Calu3 (cell line): ENCODE measurements at regions not wholly inside any gene's neighbourhood (a gene's known extent, or its start where the extent isn't known, plus 50 kb on each side); places are given as distances from the start of the nearest gene placed in this dataset.
A peak's percentile ranks its signal among the peaks of the same experiment; 100 is the strongest.

Experiments
- BruUV-seq: library from RNA; stranded (reverse); fragments of 400-500 nt; replicated peaks from 2 replicates; lab custom pipeline; 2021; lab: Mats Ljungman, UMichigan
- CTCF ChIA-PET: fragments of 300-600 bp; sonication (Branson Sonifier 250); formaldehyde crosslinking; loops from one replicate; lab custom pipeline; 2022; ENCODE audit warnings: antibody characterized with exemption; lab: Charles Lee
- DNase-seq: peaks from one replicate; pipeline ENCODE4 v3.0.0; 2022
- H3K27ac Mint-ChIP-seq: one replicate; pipeline ENCODE4 v1.8.0; 2022; ENCODE audit warnings: mixed read lengths; ENCODE audit not compliant: unreplicated experiment
- H3K27me3 Mint-ChIP-seq: one replicate; pipeline ENCODE4 v1.8.0; 2022; ENCODE audit warnings: mixed read lengths; ENCODE audit not compliant: unreplicated experiment
- H3K36me3 Mint-ChIP-seq: one replicate; pipeline ENCODE4 v1.8.0; 2022; ENCODE audit warnings: mild to moderate bottlenecking, moderate library complexity, mixed read lengths; ENCODE audit not compliant: insufficient read depth, unreplicated experiment
- H3K4me1 Mint-ChIP-seq: one replicate; pipeline ENCODE4 v1.8.0; 2022; ENCODE audit warnings: mild to moderate bottlenecking, low read depth, mixed read lengths; ENCODE audit not compliant: unreplicated experiment
- H3K4me3 Mint-ChIP-seq: one replicate; pipeline ENCODE4 v1.8.0; 2022; ENCODE audit warnings: mild to moderate bottlenecking, low read depth, moderate library complexity, mixed read lengths; ENCODE audit not compliant: unreplicated experiment
- H3K9me3 Mint-ChIP-seq: one replicate; pipeline ENCODE4 v1.8.0; 2022; ENCODE audit warnings: low read depth, mixed read lengths; ENCODE audit not compliant: unreplicated experiment
- intact Hi-C: fragments of 100-400 bp; cut with micrococcal nuclease; formaldehyde crosslinking; loops from one replicate; pipeline ENCODE4 v1.10.0; 2022; ENCODE audit not compliant: unreplicated experiment
- TF ChIP-seq, protein P1 (sequence below): fragments of 200-600 bp; IDR thresholded peaks from one replicate; pipeline ENCODE4 v1.8.0; 2022; ENCODE audit warnings: antibody characterized with exemption; ENCODE audit not compliant: unreplicated experiment

DNA sequence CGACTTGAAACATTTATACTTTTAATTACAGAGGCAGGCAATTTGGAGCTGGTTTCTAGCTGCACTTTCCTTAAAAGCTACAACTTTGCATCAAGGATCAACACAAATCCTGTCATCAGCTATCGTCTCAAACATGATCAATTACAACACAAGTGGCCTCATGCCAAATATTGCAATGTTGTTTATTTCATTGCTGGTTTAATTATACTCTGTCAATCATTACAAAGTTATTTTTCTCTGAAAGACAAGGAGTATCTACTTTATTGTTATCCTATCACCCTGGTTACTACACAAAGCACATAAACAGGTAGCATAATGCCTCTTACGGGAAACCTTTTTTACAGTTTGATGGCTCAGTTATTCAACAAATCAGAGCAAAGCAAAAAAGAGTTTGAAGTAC is 58.0 kb upstream of the FOXB1 start:
- CTCF ChIA-PET = no interaction called here
- no peaks in the 10 kb centered on the region for H3K36me3 Mint-ChIP-seq
- H3K4me3 Mint-ChIP-seq = no peak overlapping the region
- H3K27me3 Mint-ChIP-seq = peaks cover 8% of the 10 kb centered on the region
- H3K9me3 Mint-ChIP-seq = no peaks in the 10 kb centered on the region
- no peak for DNase-seq
- H3K27ac Mint-ChIP-seq = no peak overlapping the region
- TF ChIP-seq, protein P1, sequence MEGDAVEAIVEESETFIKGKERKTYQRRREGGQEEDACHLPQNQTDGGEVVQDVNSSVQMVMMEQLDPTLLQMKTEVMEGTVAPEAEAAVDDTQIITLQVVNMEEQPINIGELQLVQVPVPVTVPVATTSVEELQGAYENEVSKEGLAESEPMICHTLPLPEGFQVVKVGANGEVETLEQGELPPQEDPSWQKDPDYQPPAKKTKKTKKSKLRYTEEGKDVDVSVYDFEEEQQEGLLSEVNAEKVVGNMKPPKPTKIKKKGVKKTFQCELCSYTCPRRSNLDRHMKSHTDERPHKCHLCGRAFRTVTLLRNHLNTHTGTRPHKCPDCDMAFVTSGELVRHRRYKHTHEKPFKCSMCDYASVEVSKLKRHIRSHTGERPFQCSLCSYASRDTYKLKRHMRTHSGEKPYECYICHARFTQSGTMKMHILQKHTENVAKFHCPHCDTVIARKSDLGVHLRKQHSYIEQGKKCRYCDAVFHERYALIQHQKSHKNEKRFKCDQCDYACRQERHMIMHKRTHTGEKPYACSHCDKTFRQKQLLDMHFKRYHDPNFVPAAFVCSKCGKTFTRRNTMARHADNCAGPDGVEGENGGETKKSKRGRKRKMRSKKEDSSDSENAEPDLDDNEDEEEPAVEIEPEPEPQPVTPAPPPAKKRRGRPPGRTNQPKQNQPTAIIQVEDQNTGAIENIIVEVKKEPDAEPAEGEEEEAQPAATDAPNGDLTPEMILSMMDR = no peak
- no TSS peak for BruUV-seq
- intact Hi-C loops = no loop called here
- peaks cover 13% of the 10 kb centered on the region for H3K4me1 Mint-ChIP-seq

DNA sequence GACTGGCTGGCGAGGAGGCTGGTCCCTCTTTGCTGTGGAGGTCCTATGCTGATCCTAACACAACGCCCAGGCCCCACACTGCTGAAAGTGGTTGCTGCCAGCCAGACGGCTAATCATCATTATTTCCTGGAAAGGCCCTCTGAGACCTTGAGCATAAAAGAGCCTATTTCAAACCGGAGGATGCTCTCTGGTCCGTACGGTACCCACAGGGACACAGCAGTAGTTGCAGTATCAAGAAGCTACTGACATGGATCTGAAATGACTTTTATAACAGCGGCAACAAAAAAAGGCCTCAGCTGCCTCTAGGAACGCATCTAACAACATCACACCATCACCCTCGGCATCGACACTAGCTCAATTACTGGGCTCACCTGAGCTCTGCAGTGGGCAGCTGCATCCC is 59.1 kb upstream of the FOXB1 start:
- Mint-ChIP-seq H3K4me1 (peaks cover 7% of the 10 kb centered on the region), H3K4me3 (no peak overlapping the region), H3K27ac (no peak overlapping the region), H3K36me3 (no peaks in the 10 kb centered on the region), H3K27me3 (peaks cover 8% of the 10 kb centered on the region), H3K9me3 (no peaks in the 10 kb centered on the region)
- CTCF ChIA-PET = interaction anchor here (0.6 kb wide), 1 partner anchor 57 kb away, joined by 3 read pairs; no protein-coding TSS in a partner anchor
- TF ChIP-seq, protein P1 = no peak
- BruUV-seq = no TSS peak
- DNase-seq = no peak
- intact Hi-C loops = no loop called here

DNA sequence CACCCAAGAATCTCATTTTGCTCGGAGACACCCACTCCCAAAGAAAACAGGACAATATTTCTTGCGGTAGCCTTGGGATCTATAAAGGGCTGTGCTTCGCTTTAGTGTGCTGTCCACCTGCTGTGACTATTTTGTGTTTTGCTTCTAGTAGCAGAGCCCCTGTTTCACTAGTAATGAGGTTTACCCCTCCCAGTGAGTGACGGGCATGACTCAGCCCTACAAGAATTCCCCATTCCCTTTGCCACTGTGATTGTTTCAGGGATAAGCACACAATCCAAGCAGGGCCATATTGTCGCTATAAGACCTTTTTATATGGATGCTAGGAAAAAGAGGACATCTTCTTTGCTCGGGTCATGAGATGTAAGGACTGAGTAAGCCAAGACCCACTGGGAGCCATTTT is 62.5 kb upstream of the FOXB1 start:
- H3K4me3 Mint-ChIP-seq = no peak overlapping the region
- BruUV-seq = no TSS peak
- peaks cover 8% of the 10 kb centered on the region for H3K27me3 Mint-ChIP-seq
- CTCF ChIA-PET = no interaction called here
- H3K4me1 Mint-ChIP-seq = peaks cover 7% of the 10 kb centered on the region
- intact Hi-C loops = no loop called here
- H3K27ac Mint-ChIP-seq = no peak overlapping the region
- H3K36me3 Mint-ChIP-seq = no peaks in the 10 kb centered on the region
- DNase-seq = peak; percentile 27
- TF ChIP-seq, protein P1 = no peak
- H3K9me3 Mint-ChIP-seq = no peaks in the 10 kb centered on the region

DNA sequence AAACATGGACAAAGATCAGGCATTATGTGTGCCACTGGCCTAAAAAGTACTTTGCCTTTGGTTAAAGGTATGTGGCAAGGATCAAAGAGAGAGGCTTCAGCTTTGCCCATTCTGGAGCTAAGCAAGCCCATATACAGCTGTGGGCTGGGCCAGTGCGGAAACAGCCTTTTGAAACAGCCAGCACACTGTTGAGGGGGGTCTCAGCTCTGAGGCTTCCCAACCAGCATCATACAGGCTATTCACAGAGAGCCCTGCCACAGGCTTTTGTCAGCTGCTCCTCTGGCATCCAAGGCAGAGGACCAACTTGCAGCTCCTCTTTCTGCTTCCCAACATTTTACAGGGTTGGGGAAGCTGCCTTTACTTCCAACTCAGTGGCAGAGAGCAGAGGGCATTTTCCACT is 63.2 kb upstream of the FOXB1 start:
- no TSS peak for BruUV-seq
- Mint-ChIP-seq H3K27me3 (peaks cover 8% of the 10 kb centered on the region), H3K9me3 (no peaks in the 10 kb centered on the region), H3K4me1 (peaks cover 7% of the 10 kb centered on the region), H3K36me3 (no peaks in the 10 kb centered on the region), H3K27ac (no peak overlapping the region), H3K4me3 (no peak overlapping the region)
- TF ChIP-seq, protein P1 = no peak
- DNase-seq = no peak
- CTCF ChIA-PET = no interaction called here
- intact Hi-C loops = no loop called here
